GM12874 (cell line): ENCODE measurements at regions not wholly inside any gene's neighbourhood (a gene's known extent, or its start where the extent isn't known, plus 50 kb on each side); places are given as distances from the start of the nearest gene placed in this dataset.

Experiments
- TF ChIP-seq, protein P1 (sequence below): IDR thresholded peaks from 2 replicates; pipeline ENCODE4 v1.5.1; 2011; ENCODE audit warnings: low read depth, mild to moderate bottlenecking, control low read depth, low read length, moderate library complexity; ENCODE audit not compliant: insufficient read depth

DNA sequence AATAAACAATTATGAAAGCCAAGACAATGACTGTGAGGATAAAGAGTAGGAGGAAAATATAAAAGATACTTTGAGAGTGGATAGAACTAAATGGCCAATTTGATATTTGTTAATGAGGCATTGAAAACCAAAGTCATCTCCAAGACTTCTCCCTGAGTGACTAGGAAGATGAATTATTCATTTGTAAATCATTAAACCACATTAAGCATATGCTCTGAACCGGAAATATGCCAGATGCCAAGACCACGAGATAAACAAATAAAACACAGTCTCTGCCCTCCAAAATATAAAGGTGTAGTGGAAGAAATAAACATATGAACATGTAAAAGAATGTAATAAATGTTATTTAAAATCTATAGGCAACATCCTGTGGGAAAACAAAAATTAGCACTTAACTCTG, 78.8 kb downstream of the MRPL39 start:
- TF ChIP-seq, protein P1, sequence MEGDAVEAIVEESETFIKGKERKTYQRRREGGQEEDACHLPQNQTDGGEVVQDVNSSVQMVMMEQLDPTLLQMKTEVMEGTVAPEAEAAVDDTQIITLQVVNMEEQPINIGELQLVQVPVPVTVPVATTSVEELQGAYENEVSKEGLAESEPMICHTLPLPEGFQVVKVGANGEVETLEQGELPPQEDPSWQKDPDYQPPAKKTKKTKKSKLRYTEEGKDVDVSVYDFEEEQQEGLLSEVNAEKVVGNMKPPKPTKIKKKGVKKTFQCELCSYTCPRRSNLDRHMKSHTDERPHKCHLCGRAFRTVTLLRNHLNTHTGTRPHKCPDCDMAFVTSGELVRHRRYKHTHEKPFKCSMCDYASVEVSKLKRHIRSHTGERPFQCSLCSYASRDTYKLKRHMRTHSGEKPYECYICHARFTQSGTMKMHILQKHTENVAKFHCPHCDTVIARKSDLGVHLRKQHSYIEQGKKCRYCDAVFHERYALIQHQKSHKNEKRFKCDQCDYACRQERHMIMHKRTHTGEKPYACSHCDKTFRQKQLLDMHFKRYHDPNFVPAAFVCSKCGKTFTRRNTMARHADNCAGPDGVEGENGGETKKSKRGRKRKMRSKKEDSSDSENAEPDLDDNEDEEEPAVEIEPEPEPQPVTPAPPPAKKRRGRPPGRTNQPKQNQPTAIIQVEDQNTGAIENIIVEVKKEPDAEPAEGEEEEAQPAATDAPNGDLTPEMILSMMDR = no peak

DNA sequence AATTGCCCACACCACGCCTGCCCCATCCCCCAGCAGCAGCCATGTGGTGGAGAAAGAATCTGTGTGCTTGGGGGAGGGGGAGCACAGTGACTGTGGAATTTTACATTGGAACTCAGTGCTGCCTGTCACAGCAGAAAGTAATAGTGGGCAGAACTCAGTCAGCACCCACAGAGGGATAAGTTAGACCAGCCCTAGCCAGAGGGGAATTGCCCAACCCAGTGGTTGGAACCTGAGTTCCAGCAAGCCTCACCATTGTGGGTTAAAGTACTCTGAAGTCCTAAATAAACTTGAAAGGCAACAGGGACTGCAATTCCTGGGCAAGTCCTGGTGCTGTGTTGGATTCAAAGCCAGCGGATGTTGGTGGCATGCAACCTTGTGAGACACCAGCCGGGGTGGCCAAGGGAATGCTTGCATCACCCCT, 88.8 kb downstream of the MRPL39 start:
- TF ChIP-seq, protein P1 = no peak

DNA sequence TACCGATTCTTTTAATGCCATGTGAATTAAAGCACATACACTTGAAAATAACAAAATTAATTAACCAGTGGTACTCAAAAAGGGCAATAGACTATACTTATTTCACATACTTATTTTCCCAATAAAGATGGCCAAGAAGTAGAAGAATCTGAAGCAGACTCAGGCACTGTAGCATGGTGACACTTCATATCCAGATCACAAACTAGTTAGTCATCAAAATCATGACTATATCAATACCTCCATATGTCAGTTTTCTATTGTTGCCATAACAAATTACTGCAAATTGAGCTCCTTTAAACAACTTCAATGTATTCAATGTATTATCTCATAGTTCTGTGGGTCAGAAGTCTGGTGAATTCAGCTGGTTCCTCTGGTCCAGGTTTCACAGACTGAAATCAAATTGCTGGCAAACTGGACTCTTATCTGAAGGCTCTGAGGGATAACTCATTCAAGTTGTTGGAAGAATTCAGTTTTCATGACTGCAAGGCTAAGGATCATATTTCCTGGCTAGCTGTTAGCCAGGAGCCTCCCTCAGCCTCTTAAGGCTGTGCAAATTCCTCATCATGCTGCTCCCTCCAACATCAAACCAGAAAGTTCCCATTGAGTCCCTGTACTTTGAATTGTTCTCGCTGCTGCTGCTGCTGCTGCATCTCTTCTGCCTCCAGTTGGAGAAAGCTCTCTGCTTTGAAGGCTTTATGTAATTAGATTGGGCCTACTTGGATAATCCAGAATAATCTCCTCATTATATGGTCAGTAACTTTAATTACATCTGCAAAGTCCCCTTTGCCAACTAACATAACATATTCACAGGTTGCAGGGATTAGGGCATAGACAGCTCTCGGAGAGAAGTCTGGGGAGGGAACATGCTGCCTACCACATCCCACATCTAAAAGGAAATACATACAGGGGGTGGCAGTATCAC, 91.5 kb downstream of the MRPL39 start:
- TF ChIP-seq, protein P1 = no peak

DNA sequence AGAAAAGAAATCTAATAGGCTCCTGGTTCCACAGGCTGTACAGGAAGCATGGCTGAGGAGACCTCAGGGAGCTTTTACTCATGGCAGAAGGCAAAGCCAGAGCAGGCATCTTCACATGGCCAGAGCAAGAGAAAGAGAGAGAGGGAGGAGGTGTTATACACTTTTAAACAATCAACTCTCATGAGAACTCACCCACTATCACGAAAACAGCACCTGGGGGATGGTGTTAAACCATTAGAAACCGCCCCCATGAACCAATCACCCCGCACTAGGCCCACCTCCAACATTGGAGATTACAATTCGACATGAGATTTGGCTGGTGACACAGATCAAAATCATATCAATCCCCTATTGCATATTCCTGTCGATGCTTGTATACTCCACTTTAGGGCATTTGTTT, 93.5 kb downstream of the MRPL39 start:
- TF ChIP-seq, protein P1 = no peak

DNA sequence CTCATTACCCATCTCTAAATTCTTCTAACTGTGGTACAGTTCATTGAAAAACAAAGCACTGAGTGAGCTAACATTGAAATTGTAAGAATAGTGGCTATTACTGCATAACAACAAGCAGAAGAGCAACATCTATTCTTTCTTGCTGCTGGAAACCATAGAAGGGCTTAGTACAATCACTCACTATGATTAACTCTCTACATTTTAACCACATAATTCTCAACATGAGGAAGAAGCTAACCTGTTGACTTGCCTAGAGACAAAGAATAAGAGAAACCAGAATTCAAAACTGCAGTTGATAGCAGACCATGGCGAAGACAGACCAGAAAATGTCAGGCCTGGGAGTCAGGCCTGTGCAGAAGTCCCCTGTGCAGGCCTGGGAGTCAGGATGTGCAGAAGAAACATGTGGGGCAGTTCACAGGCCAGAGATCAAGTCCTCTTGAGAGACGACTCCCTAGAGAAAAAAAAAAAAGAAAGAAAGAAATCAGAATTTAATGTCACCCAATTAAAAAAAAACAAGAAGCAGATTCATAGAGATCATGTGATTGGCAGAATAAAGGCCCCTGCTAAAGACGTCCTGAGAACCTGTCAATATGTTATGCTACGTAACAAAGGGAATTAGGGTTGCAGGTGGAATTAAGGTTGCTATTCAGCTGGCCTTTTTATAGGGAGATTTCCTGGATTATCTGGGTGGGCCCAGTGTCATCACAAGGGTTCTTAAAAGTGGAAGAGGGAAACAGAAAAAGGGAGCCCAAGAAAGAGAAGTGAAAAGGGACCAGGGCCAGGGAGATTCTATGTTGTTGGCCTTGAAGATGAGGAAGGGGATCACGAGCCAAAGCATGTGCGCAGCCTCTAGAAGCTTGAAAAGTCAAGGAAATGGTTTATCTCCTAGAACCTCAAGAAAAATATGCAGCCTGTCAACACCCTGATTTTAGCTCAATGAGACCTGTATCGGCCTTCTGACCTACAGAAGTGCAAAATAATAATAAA, 94.9 kb downstream of the MRPL39 start:
- TF ChIP-seq, protein P1 = no peak

DNA sequence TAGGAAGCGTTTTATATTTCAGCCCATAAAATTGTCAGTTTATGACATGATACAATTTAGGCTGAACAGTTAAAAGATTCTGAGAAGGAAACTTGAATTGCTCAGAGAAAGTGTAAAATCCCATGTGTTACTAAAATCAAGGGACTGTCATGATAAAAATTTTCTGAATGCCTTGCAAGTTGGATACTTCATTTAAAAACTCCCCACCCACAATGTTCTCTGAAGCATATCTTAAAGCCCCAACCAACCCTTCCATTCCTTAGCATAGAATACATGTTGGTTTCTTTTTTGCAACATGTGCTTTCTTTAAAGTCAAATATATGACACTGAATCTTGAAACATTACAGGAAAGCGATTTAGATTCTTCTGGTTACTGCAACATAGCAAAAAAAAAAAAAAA, 97.4 kb downstream of the MRPL39 start:
- TF ChIP-seq, protein P1 = no peak

DNA sequence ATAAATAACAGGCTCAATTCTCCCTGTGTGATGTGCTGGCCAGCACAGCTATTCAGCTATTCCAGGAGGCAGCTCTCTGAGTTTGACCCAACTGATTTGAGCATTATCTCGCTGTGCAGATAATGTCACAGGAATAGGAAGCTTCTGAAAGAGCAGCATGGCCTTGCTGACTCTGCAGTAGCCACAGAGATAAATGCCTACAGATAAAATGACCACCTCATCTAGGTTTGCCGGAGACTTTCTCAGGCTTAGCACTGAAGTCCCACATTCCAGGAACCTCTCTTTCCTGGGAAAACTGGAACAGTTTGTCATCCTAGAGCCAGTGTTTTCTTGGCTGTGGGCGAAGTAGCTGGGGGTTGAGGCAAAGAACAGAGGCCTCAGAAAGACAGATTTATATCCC, 98.9 kb downstream of the MRPL39 start:
- TF ChIP-seq, protein P1 = no peak
